Heart left ventricle (tissue), 13 donors: ENCODE measurements at regions not wholly inside any gene's neighbourhood (a gene's known extent, or its start where the extent isn't known, plus 50 kb on each side); places are given as distances from the start of the nearest gene placed in this dataset.

ENCODE experiments used
- POLR2A ChIP-seq, 2 donors: fragments of 450-650 bp; IDR thresholded peaks; one replicate each; pipeline ENCODE4 v1.6.1; 2017; ENCODE audit warnings: antibody characterized with exemption in 2 of 2, mild to moderate bottlenecking in 2 of 2, moderate library complexity in 2 of 2
- TF ChIP-seq, protein P1 (sequence below), 12 donors: fragments of 200-600 bp; sonication (generic) in 4 of 12; IDR thresholded peaks; one replicate each; pipeline versions ENCODE4 v1.5.0 to v1.8.0; 2018 to 2022; ENCODE audit warnings: antibody characterized with exemption in 12 of 12, mild to moderate bottlenecking in 5 of 12
- donor health status: ischemic (EF 13 %, LVEDD 7.1; RV severe dilation, severe dysfunction).
- donor health status: DM: no; HTN: yes; CAD: no.
- donor health status: DM: no; HTN: no; CAD: no.
- donor health status: ischemic (EF 25% LVEDD 6.9; RV normal size, moderate dysfunction).
- donor health status: ischemic (EF 25% LVEDD 5.7; RV mildly dilated, moderate dysfunction).
- donor health status: ischemic (EF 35%, LVEDD 5.7; RV mildly dilated, moderate dysfunction).
- donor health status: nonischemic (EF 11% LVEDD 7.7; RV severe dilation, severe dysfunction).
- donor health status: DM: yes; HTN: yes; CAD: no.
- donor health status: PGD.
- donor health status: ischemic (EF 29% LVEDD 5.4; RV normal size, mild dysfunction).
- donor health status: nonischemic (EF 23%, LVEDD 6.1; RV moderate dilation, normal function).

DNA sequence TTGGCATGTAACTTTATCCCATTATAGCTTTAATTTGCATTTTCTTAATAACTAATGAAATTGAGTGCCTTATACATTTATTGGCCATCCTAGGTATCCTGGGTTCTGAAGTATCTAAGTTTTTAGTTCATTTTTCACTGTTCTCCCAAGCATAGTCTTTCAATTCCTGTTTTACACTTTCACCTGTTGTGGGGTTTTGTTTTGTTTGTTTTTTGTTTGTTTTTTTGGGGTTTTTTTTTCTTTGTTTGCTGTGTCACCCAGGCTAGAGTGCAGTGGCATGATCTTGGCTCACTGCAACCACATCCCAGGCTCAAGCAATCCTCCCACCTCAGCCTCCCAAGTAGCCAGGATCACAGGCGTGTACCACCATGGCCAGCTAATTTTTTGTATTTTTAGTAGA, 83.1 kb upstream of the GADL1 start:
- TF ChIP-seq, protein P1, sequence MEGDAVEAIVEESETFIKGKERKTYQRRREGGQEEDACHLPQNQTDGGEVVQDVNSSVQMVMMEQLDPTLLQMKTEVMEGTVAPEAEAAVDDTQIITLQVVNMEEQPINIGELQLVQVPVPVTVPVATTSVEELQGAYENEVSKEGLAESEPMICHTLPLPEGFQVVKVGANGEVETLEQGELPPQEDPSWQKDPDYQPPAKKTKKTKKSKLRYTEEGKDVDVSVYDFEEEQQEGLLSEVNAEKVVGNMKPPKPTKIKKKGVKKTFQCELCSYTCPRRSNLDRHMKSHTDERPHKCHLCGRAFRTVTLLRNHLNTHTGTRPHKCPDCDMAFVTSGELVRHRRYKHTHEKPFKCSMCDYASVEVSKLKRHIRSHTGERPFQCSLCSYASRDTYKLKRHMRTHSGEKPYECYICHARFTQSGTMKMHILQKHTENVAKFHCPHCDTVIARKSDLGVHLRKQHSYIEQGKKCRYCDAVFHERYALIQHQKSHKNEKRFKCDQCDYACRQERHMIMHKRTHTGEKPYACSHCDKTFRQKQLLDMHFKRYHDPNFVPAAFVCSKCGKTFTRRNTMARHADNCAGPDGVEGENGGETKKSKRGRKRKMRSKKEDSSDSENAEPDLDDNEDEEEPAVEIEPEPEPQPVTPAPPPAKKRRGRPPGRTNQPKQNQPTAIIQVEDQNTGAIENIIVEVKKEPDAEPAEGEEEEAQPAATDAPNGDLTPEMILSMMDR (IDR thresholded peaks at IDR 0.05) = no peak
- TF ChIP-seq POLR2A (IDR thresholded peaks at IDR 0.05) = no peak
